ENCODE measurements at regions not wholly inside any gene's neighbourhood (a gene's known extent, or its start where the extent isn't known, plus 50 kb on each side); places are given as distances from the start of the nearest gene placed in this dataset.

- no peak for DNase-seq
These were observed 227.4 kb downstream of the SLC7A11 start for GRCh38 chr4:138014590-138015288.

- no peak for DNase-seq
These were observed 228.5 kb downstream of the SLC7A11 start for GRCh38 chr4:138013625-138014024.

- DNase-seq: no peak
These were observed 231.5 kb downstream of the SLC7A11 start for GRCh38 chr4:138010639-138011038.

- DNase-seq: no peak
These were observed 234.6 kb downstream of the SLC7A11 start for GRCh38 chr4:138007572-138007971.

GRCh38 chr4:138005486-138005885, 236.7 kb downstream of the SLC7A11 start:
- DNase-seq: no peak

- DNase-seq: no peak
These were observed 238.9 kb downstream of the SLC7A11 start for GRCh38 chr4:138003248-138003647.

- no peak for DNase-seq
These were observed 243.3 kb downstream of the SLC7A11 start for GRCh38 chr4:137998666-137999429.

- no peak for DNase-seq
These were observed 244.7 kb downstream of the SLC7A11 start for GRCh38 chr4:137997496-137997895.

GRCh38 chr4:137994853-137995252, 247.3 kb downstream of the SLC7A11 start:
- DNase-seq: no peak

GRCh38 chr4:137993232-137993631, 248.9 kb downstream of the SLC7A11 start:
- no peak for DNase-seq

GRCh38 chr4:137981277-137981676, 260.9 kb downstream of the SLC7A11 start:
- DNase-seq: no peak

GRCh38 chr4:137980641-137981040, 261.5 kb downstream of the SLC7A11 start:
- DNase-seq: no peak

- DNase-seq: no peak
These were observed 262.2 kb downstream of the SLC7A11 start for GRCh38 chr4:137979938-137980337.

GRCh38 chr4:137968956-137969678, 273.0 kb downstream of the SLC7A11 start:
- DNase-seq: no peak

GRCh38 chr4:137967480-137968190, 274.5 kb downstream of the SLC7A11 start:
- no peak for DNase-seq

GRCh38 chr4:137966504-137966903, 275.6 kb downstream of the SLC7A11 start:
- DNase-seq: no peak

- DNase-seq: no peak
These were observed 281.1 kb downstream of the SLC7A11 start for GRCh38 chr4:137961051-137961438.

GRCh38 chr4:137960371-137961050, 281.6 kb downstream of the SLC7A11 start:
- no peak for DNase-seq

GRCh38 chr4:137957806-137958205, 284.3 kb downstream of the SLC7A11 start:
- DNase-seq: no peak

GRCh38 chr4:137956256-137956655, 285.9 kb downstream of the SLC7A11 start:
- no peak for DNase-seq

GRCh38 chr4:137955595-137955994, 286.6 kb downstream of the SLC7A11 start:
- DNase-seq: no peak

- no peak for DNase-seq
These were observed 290.0 kb downstream of the SLC7A11 start for GRCh38 chr4:137952116-137952515.

- no peak for DNase-seq
These were observed 291.9 kb downstream of the SLC7A11 start for GRCh38 chr4:137950286-137950685.
